ENCODE measurements at regions not wholly inside any gene's neighbourhood (a gene's known extent, or its start where the extent isn't known, plus 50 kb on each side); places are given as distances from the start of the nearest gene placed in this dataset.

DNA sequence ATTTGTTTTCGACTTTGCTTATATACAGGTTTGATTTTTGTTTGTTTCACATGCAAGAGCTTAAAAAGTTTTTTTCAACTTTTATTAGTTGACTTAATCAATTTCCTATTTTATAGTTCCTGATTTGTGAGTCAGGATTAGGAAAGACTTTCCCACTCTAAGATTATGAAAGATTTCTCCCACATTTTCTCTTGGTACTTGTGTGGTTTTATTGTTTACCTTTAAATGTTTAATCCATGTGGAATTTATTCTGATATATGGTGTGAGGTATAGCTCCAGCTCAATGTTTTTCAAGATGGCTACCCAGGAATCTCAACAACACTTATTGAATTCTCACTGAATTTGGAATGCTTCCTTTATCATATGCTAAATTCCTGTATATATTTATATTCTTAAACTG lies 117.8 kb upstream of the LGALSL start:
- peaks cover 4% of the 10 kb centered on the region for H3K27me3 Mint-ChIP-seq (ENCODE audit: insufficient read depth, low read depth, poor library complexity)
- H3K4me1 Mint-ChIP-seq: peaks cover 21% of the 10 kb centered on the region; the same call in 2 of the 3 replicates
- H3K27ac ChIP-seq (ENCODE audit: low read depth): no peak overlapping the region
- H3K4me2 ChIP-seq: no peak overlapping the region
- no peaks in the 10 kb centered on the region for H3K9me3 Mint-ChIP-seq
- no peaks in the 10 kb centered on the region for H4K20me1 ChIP-seq (replicated peaks; ENCODE audit: insufficient read depth)
- ATAC-seq (no peak), DNase-seq (ENCODE audit: low spot score) (no peak)
- H3K27me3 ChIP-seq (ENCODE audit: insufficient read depth): no peaks in the 10 kb centered on the region
- 0 out of 2 replicates have a peak, but pooled peaks cover 7% of the 10 kb centered on the region for H3K9me2 ChIP-seq (ENCODE audit: insufficient read depth)
- TF ChIP-seq, protein P1, sequence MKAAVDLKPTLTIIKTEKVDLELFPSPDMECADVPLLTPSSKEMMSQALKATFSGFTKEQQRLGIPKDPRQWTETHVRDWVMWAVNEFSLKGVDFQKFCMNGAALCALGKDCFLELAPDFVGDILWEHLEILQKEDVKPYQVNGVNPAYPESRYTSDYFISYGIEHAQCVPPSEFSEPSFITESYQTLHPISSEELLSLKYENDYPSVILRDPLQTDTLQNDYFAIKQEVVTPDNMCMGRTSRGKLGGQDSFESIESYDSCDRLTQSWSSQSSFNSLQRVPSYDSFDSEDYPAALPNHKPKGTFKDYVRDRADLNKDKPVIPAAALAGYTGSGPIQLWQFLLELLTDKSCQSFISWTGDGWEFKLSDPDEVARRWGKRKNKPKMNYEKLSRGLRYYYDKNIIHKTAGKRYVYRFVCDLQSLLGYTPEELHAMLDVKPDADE (IDR thresholded peaks at IDR 0.05): no peak
- TF ChIP-seq EZH2phosphoT487 (IDR thresholded peaks at IDR 0.05; ENCODE audit: unreplicated experiment): no peak
- TF ChIP-seq STAT1 (IDR thresholded peaks at IDR 0.05; ENCODE audit: unreplicated experiment): no peak
- TF ChIP-seq REST (IDR thresholded peaks at IDR 0.05; ENCODE audit: unreplicated experiment): no peak
- TF ChIP-seq ZNF331 (CRISPR knock-in tag; IDR thresholded peaks at IDR 0.05; ENCODE audit: low read depth): no peak
- TF ChIP-seq CREB1 (CRISPR knock-in tag; IDR thresholded peaks at IDR 0.05; ENCODE audit: low read depth): no peak
- no peak overlapping the region for H3K4me3 ChIP-seq
- H3K27ac Mint-ChIP-seq: no peak overlapping the region
- H2AFZ ChIP-seq: no peak overlapping the region
- no peaks in the 10 kb centered on the region; the same call in 2 of the 3 replicates for H3K36me3 Mint-ChIP-seq (ENCODE audit: low read depth)
- H3K4me1 ChIP-seq (ENCODE audit: insufficient read depth): peaks cover 7% of the 10 kb centered on the region
- no peaks in the 10 kb centered on the region for H3K79me2 ChIP-seq (replicated peaks; ENCODE audit: insufficient read depth)
- H3K36me3 ChIP-seq (ENCODE audit: insufficient read depth): no peaks in the 10 kb centered on the region
- no peak overlapping the region for H3K4me3 Mint-ChIP-seq
- H3F3A ChIP-seq (replicated peaks; ENCODE audit: low read depth): no peaks in the 10 kb centered on the region; the same call in 1 of the 2 replicates

DNA sequence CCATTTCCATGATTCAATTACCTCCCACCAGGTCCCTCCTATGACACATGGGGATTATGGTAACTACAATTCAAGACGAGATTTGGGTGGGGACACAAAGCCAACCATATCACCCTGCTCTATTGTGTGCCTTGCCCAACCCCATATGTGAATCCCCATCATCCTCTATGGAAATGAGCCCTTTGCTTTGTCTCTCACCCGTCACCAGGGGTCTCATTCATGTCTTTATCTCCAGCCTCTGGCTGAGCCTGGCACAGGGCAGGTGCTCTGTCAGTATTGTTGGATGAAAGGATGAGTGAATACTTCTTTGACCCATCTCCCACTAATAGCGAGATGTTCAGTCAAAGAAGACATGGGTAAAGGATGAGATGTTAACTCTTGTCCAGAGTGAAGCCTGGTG lies 116.6 kb upstream of the LGALSL start:
- no peaks in the 10 kb centered on the region for H3K9me3 Mint-ChIP-seq

More for the DNA sequence above, 116.6 kb upstream of the LGALSL start:
- Histone ChIP-seq H3K4me1 (ENCODE audit: insufficient read depth) (no peaks in the 10 kb centered on the region; the same call in 1 of the 2 replicates), H4K20me1 (replicated peaks; ENCODE audit: insufficient read depth) (no peaks in the 10 kb centered on the region), H3K4me2 (no peak overlapping the region), H3K4me3 (no peak overlapping the region), H3K27me3 (ENCODE audit: insufficient read depth) (no peaks in the 10 kb centered on the region), H2AFZ (no peak overlapping the region), H3K9me2 (ENCODE audit: insufficient read depth) (0 out of 2 replicates have a peak, but pooled peaks cover 7% of the 10 kb centered on the region), H3K79me2 (replicated peaks; ENCODE audit: insufficient read depth) (no peaks in the 10 kb centered on the region), H3F3A (replicated peaks; ENCODE audit: low read depth) (no peaks in the 10 kb centered on the region), H3K36me3 (ENCODE audit: insufficient read depth) (no peaks in the 10 kb centered on the region), H3K27ac (ENCODE audit: low read depth) (no peak overlapping the region)
- peaks cover 11% of the 10 kb centered on the region; the same call in 2 of the 3 replicates for H3K4me1 Mint-ChIP-seq
- DNase-seq (ENCODE audit: low spot score): no peak
- H3K4me3 Mint-ChIP-seq: no peak overlapping the region
- no peak for TF ChIP-seq NANOG (IDR thresholded peaks at IDR 0.05; ENCODE audit: borderline replicate concordance)
- TF ChIP-seq CTCF (conservative IDR thresholded peaks at IDR 0.05; ENCODE audit: low read depth in 2 of 2): peak in 1 of 2 experiments; percentile 38; a peak in 2 of 4 replicates
- H3K27ac Mint-ChIP-seq: no peak overlapping the region
- H3K27me3 Mint-ChIP-seq (ENCODE audit: insufficient read depth, low read depth, poor library complexity): peaks cover 4% of the 10 kb centered on the region
- no peak; the same call in 2 of the 3 replicates for ATAC-seq
- H3K36me3 Mint-ChIP-seq (ENCODE audit: low read depth): no peaks in the 10 kb centered on the region; the same call in 2 of the 3 replicates

Measured in GM23338 (cell line).